SW480 (cell line): ENCODE measurements at regions not wholly inside any gene's neighbourhood (a gene's known extent, or its start where the extent isn't known, plus 50 kb on each side); places are given as distances from the start of the nearest gene placed in this dataset.
A peak's percentile ranks its signal among the peaks of the same experiment; 100 is the strongest.

Experiments
- DNase-seq: peaks from one replicate; pipeline ENCODE4 v3.0.0-alpha.2; 2016; ENCODE audit warnings: low spot score

GRCh38 chr5:3393920-3394597, 201.6 kb upstream of the IRX1 start:
- no peak for DNase-seq

- no peak for DNase-seq
Measured at GRCh38 chr5:3393122-3393919, 202.3 kb upstream of the IRX1 start.

- DNase-seq: peak; percentile 18
Measured at GRCh38 chr5:3392306-3392939, 203.2 kb upstream of the IRX1 start.

- DNase-seq: no peak
Measured at GRCh38 chr5:3391210-3391609, 204.4 kb upstream of the IRX1 start.

GRCh38 chr5:3389471-3390026, 206.1 kb upstream of the IRX1 start:
- peak; percentile 28 for DNase-seq

GRCh38 chr5:3386637-3387036, 209.0 kb upstream of the IRX1 start:
- DNase-seq: no peak

- DNase-seq: no peak
Measured at GRCh38 chr5:3385991-3386519, 209.6 kb upstream of the IRX1 start.

- DNase-seq: no peak
Measured at GRCh38 chr5:3384531-3384930, 211.1 kb upstream of the IRX1 start.

- no peak for DNase-seq
Measured at GRCh38 chr5:3382782-3383181, 212.8 kb upstream of the IRX1 start.

GRCh38 chr5:3382151-3382550, 213.5 kb upstream of the IRX1 start:
- DNase-seq: no peak

- no peak for DNase-seq
Measured at GRCh38 chr5:3381206-3381825, 214.3 kb upstream of the IRX1 start.

- DNase-seq: no peak
Measured at GRCh38 chr5:3380689-3381088, 214.9 kb upstream of the IRX1 start.

GRCh38 chr5:3377831-3378230, 217.8 kb upstream of the IRX1 start:
- DNase-seq: no peak

- DNase-seq: no peak
Measured at GRCh38 chr5:3377176-3377575, 218.5 kb upstream of the IRX1 start.

GRCh38 chr5:3376611-3377010, 219.0 kb upstream of the IRX1 start:
- DNase-seq: no peak

GRCh38 chr5:3375586-3376311, 219.9 kb upstream of the IRX1 start:
- no peak for DNase-seq

- no peak for DNase-seq
Measured at GRCh38 chr5:3373391-3373790, 222.2 kb upstream of the IRX1 start.

GRCh38 chr5:3372289-3372688, 223.3 kb upstream of the IRX1 start:
- DNase-seq: no peak

- no peak for DNase-seq
Measured at GRCh38 chr5:3365501-3366215, 230.0 kb upstream of the IRX1 start.

- DNase-seq: no peak
Measured at GRCh38 chr5:3364941-3365340, 230.7 kb upstream of the IRX1 start.

GRCh38 chr5:3364433-3364832, 231.2 kb upstream of the IRX1 start:
- DNase-seq: no peak
